Type B pancreatic cell (in vitro differentiated cells): ENCODE measurements at regions not wholly inside any gene's neighbourhood (a gene's known extent, or its start where the extent isn't known, plus 50 kb on each side); places are given as distances from the start of the nearest gene placed in this dataset.

Experiments
- DNase-seq: peaks from one replicate; pipeline ENCODE4 v3.0.0; 2021; ENCODE audit warnings: mixed read lengths; ENCODE audit not compliant: unreplicated experiment; ENCODE audit errors: extremely low spot score
- H3K27ac Mint-ChIP-seq: 2 replicates; pipeline ENCODE4 v1.8.0; 2021; ENCODE audit warnings: mild to moderate bottlenecking, mixed read lengths
- H3K27me3 Mint-ChIP-seq: 2 replicates; pipeline ENCODE4 v1.8.0; 2021; ENCODE audit warnings: mixed read lengths
- H3K36me3 Mint-ChIP-seq: 2 replicates; pipeline ENCODE4 v1.8.0; 2021; ENCODE audit warnings: mixed read lengths
- H3K4me1 Mint-ChIP-seq: one replicate; pipeline ENCODE4 v1.8.0; 2021; ENCODE audit warnings: mixed read lengths; ENCODE audit not compliant: unreplicated experiment
- H3K4me3 Mint-ChIP-seq: 2 replicates; pipeline ENCODE4 v1.8.0; 2021; ENCODE audit warnings: mild to moderate bottlenecking, mixed read lengths
- H3K9me3 Mint-ChIP-seq: 2 replicates; pipeline ENCODE4 v1.8.0; 2021; ENCODE audit warnings: mixed read lengths
- TF ChIP-seq, protein P1 (sequence below): fragments of 200-600 bp; sonication (generic); conservative IDR thresholded peaks from 2 replicates; pipeline ENCODE4 v1.5.0; 2021; ENCODE audit warnings: antibody characterized with exemption, mild to moderate bottlenecking

DNA sequence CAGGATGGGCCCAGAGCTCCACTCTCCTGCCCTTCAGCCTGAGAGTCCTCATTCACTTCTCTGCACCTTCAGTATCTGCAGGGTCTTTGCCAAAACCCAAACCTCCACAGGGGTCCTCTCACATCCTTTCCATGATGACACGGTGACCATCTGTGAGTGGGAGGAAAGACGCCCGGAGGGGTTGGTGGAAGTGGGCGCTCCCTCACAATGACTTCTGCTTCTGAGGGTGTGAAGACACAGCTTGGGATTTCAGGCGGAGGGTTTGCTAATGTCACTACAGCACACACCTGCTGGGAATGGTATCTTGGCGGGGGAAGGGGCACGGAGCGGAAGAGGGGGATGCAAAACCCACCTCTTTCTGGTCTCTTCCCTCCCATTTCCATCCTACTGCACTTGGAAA is 115.1 kb upstream of the SDK2 start:
- Mint-ChIP-seq H3K9me3 (no peaks in the 10 kb centered on the region), H3K4me3 (no peak overlapping the region), H3K27ac (no peak overlapping the region), H3K27me3 (peaks cover 47% of the 10 kb centered on the region), H3K36me3 (no peaks in the 10 kb centered on the region), H3K4me1 (peaks cover 8% of the 10 kb centered on the region)
- TF ChIP-seq, protein P1, sequence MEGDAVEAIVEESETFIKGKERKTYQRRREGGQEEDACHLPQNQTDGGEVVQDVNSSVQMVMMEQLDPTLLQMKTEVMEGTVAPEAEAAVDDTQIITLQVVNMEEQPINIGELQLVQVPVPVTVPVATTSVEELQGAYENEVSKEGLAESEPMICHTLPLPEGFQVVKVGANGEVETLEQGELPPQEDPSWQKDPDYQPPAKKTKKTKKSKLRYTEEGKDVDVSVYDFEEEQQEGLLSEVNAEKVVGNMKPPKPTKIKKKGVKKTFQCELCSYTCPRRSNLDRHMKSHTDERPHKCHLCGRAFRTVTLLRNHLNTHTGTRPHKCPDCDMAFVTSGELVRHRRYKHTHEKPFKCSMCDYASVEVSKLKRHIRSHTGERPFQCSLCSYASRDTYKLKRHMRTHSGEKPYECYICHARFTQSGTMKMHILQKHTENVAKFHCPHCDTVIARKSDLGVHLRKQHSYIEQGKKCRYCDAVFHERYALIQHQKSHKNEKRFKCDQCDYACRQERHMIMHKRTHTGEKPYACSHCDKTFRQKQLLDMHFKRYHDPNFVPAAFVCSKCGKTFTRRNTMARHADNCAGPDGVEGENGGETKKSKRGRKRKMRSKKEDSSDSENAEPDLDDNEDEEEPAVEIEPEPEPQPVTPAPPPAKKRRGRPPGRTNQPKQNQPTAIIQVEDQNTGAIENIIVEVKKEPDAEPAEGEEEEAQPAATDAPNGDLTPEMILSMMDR, result no peak
- no peak for DNase-seq

- peaks cover 8% of the 10 kb centered on the region for H3K4me1 Mint-ChIP-seq
- H3K9me3 Mint-ChIP-seq, result no peaks in the 10 kb centered on the region
- H3K36me3 Mint-ChIP-seq, result no peaks in the 10 kb centered on the region
- TF ChIP-seq, protein P1, result no peak
- no peak for DNase-seq
- H3K4me3 Mint-ChIP-seq, result no peak overlapping the region
- H3K27ac Mint-ChIP-seq, result no peak overlapping the region
- H3K27me3 Mint-ChIP-seq, result peaks cover 41% of the 10 kb centered on the region
Observed at GRCh38 chr17:73759734-73760438, 115.6 kb upstream of the SDK2 start.

DNA sequence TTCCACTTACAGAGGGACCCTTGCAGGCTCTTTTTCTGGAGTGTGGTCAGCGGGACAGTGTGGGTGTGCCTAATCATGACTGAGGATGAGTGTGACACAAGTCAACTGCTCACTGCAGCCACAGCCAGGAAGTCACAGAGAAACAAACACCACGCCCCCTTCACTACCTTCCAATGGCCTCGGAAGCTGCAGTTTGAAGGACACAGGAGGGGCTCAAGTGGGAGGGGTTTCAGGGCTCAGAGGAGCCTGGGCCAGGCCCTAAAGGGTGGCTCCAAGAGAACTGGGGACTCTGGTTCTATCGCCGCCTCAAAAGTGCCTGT is 116.2 kb upstream of the SDK2 start:
- TF ChIP-seq, protein P1, result no peak
- no peaks in the 10 kb centered on the region for H3K9me3 Mint-ChIP-seq
- peaks cover 36% of the 10 kb centered on the region for H3K27me3 Mint-ChIP-seq
- H3K27ac Mint-ChIP-seq, result no peak overlapping the region
- H3K36me3 Mint-ChIP-seq, result no peaks in the 10 kb centered on the region
- H3K4me1 Mint-ChIP-seq, result peaks cover 8% of the 10 kb centered on the region
- DNase-seq, result no peak
- no peak overlapping the region for H3K4me3 Mint-ChIP-seq

DNA sequence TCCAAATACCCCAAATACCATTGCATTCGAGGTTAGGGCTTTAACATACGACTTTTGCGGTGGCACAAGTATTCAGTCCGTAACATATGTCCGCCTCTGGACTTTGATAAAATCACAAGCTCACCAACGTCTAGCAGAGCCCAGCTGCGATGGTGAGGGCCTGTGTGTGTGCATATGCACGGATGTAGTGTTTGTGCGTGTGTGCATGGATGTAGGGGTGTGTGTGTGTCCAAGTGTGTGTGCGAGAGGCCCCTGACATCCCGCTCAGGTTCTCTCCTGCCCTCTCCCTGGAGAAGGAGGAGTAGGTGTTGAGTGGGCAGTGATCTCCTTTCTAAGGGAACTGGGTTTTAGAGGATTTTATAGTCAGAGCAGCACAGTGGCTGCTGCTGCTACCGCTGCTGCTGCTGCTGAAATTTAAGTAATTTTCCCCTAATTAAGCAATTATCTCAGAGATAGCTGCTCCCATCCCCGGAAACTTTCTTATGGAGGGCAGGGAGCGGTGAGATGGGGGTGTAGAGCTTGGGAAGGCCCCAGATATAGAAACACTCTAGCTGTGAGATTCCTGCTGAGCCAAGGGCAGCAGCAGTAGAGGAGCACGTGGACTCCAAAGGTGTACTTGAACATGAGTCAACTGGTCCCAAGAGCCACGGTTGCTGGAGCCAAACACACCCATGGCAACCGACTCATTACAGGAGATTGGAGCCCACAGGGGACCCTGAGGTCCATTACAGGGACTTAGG is 121.7 kb upstream of the SDK2 start:
- TF ChIP-seq, protein P1, result no peak
- Mint-ChIP-seq H3K9me3 (no peaks in the 10 kb centered on the region), H3K4me3 (no peak overlapping the region), H3K4me1 (peaks cover 6% of the 10 kb centered on the region), H3K27ac (no peak overlapping the region), H3K27me3 (peaks cover 22% of the 10 kb centered on the region), H3K36me3 (no peaks in the 10 kb centered on the region)
- no peak for DNase-seq

GRCh38 chr17:73767696-73768095 is 123.5 kb upstream of the SDK2 start:
- Mint-ChIP-seq H3K4me3 (no peak overlapping the region), H3K27ac (no peak overlapping the region), H3K4me1 (peaks cover 14% of the 10 kb centered on the region), H3K27me3 (peaks cover 23% of the 10 kb centered on the region), H3K9me3 (no peaks in the 10 kb centered on the region), H3K36me3 (no peaks in the 10 kb centered on the region)
- no peak for DNase-seq
- TF ChIP-seq, protein P1, result no peak
